GM18498 (cell line): ENCODE measurements at regions not wholly inside any gene's neighbourhood (a gene's known extent, or its start where the extent isn't known, plus 50 kb on each side); places are given as distances from the start of the nearest gene placed in this dataset.
"Not testable (repeated sequence)": the region's sequence is repeated elsewhere in the genome, so short reads cannot be mapped to it uniquely, and the experiment has no call there.

ENCODE experiments used
- ATAC-seq: cut with Tn5 transposase; IDR thresholded peaks from one replicate; pipeline ENCODE4 v1.9.1; 2021; ENCODE audit warnings: mild to moderate bottlenecking, moderate library complexity; ENCODE audit not compliant: unreplicated experiment

GRCh38 chr4:104662269-104662668 lies 167.6 kb upstream of the CXXC4 start:
- not testable (repeated sequence) for ATAC-seq

DNA sequence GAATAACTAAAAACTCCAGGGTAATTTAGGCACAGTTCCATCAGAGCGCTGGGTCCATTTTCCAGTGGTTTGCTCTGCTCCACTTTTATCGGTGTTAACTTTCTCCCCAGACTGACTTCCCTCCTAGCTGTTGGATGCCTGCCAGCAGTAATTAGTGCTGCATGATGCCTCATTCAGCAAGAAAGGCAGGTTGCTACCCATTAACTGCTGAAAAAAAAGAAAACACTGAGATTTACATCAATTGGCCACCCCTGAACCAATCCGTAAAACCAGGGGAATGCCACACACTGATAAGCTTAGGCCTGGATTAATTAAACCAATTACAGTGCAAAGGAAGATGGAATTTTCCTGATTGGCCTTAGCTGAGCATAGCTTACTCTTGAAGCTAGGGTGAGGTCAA lies 182.4 kb upstream of the CXXC4 start:
- no peak for ATAC-seq

GRCh38 chr4:104682311-104682710 lies 187.6 kb upstream of the CXXC4 start:
- ATAC-seq, result no peak

GRCh38 chr4:104693601-104694201 lies 199.0 kb upstream of the CXXC4 start:
- no peak for ATAC-seq

- no peak for ATAC-seq
These were observed 221.9 kb upstream of the CXXC4 start for GRCh38 chr4:104716584-104716983.

DNA sequence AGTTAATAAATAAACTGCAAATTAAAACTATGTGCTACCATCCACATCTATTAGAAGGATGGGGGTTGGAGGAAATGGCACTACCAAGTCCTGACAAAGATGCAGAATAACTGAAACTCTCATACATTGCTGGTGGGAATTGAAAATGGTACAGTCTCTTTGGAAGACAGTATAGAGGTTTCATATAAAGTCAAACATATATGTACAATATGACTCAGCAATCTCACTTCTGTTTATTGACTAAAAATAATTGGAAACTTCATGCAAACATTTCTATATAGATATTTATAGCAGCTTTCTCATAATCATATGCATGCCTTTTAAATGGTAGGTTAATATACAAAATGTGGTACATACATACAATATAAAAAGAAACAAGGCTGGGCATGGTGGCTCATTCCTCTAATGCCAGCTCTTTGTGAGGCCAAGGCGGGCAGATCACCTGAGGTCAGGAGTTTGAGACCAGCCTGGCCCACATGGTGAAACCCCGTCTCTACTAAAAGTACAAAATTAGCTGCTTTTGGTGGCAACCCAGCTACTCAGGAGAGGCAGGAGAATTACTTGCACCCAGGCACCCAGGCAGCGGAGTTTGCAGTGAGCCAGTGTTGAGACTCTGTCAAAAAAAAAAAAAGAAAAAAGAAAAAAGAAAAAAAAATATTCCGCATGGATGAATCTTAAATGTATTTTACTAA lies 225.0 kb upstream of the CXXC4 start:
- peak; percentile 99 for ATAC-seq

GRCh38 chr4:104722467-104722866 lies 227.8 kb upstream of the CXXC4 start:
- ATAC-seq, result no peak

DNA sequence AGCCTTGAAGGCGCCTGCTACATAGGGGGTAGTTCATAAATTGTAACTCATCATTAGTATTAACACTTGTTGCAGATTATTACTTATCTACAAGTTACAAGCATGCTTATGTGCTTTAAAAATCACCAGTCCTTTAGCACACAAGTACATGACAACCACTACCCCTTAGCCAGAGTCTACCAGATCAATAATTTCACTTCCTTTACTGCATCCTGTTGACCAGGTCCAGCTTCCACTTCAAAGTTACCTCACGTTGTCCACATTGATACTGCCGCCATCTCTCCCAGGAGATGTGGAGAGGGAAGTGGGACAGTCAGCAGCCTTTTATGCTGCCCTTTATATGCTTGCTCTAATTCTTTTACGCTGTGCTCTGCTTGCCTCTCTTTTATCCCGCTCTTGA lies 231.3 kb upstream of the CXXC4 start:
- ATAC-seq, result peak; percentile 75

- ATAC-seq, result no peak
These were observed 232.9 kb upstream of the CXXC4 start for GRCh38 chr4:104727643-104728042.

- no peak for ATAC-seq
These were observed 233.9 kb upstream of the CXXC4 start for GRCh38 chr4:104728380-104729122.

DNA sequence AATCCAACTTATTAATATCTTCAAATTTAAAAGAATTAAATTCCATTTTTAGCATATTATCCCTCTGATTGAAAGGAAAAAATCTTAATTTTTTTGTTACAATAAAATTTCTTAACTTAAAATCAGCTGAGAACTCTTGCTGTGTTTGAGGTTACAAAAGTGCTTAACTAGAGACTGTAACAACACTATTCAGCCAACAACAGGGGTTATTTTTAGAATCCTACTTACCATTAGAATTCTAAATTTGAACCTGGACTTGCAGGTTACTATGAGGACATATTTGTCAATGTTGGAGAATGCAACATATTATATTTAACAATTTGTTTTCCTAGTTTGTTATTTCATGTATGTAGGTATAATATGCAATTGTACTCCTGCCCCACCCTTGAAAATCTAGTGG lies 238.1 kb upstream of the CXXC4 start:
- ATAC-seq, result no peak

DNA sequence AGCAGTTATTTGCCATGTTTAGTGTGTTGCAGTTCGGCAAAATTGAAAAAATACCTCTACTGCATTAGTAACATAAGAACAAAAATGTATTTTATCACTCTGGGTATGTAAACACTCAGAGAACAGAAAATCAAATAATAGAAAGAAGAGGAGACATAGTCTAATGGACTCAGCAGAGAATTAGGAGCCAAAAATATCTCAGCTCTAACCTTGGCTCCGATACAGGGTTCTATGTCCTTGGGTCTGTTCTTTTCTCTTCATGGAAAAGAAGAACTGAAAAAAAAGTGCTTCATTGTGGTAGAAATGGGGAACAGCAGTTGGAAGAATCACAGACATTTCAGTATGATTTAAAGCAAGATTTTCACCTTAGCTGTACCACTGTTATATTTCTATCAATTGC lies 240.5 kb upstream of the CXXC4 start:
- ATAC-seq, result no peak

- ATAC-seq, result no peak
These were observed 245.5 kb upstream of the CXXC4 start for GRCh38 chr4:104740161-104740560.

- ATAC-seq, result peak; percentile 97
These were observed 248.5 kb upstream of the CXXC4 start for GRCh38 chr4:104743215-104743653.

- ATAC-seq, result no peak
These were observed 252.9 kb upstream of the CXXC4 start for GRCh38 chr4:104747635-104748034.

GRCh38 chr4:104749062-104749461 lies 254.4 kb upstream of the CXXC4 start:
- ATAC-seq, result no peak

DNA sequence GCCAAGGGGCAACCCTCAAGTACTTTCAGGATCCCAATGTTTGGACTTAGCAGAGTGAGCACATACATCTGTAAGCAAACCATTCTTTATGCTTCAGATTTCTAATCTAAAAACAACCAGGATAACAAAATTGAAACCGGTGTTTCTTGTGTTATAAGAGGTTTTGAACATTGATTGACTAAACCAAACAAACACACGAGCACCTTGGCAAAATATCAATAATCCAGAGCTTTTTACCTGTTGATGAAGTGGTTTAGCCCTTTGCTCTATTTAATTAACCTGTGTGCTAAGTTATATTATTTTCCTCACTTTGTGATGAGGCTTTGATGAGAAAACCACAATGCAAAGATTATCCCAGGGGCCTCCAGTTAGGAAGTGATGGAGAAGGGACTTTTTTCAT lies 255.3 kb upstream of the CXXC4 start:
- no peak for ATAC-seq

GRCh38 chr4:104751468-104751867 lies 256.8 kb upstream of the CXXC4 start:
- ATAC-seq, result no peak

- peak; percentile 90 for ATAC-seq
These were observed 257.6 kb upstream of the CXXC4 start for GRCh38 chr4:104752337-104752736.

- ATAC-seq, result peak; percentile 48
These were observed 262.1 kb upstream of the CXXC4 start for GRCh38 chr4:104756837-104757236.

GRCh38 chr4:104758574-104758973 lies 263.9 kb upstream of the CXXC4 start:
- ATAC-seq, result peak; percentile 39
